GM08714 (cell line): ENCODE measurements at regions not wholly inside any gene's neighbourhood (a gene's known extent, or its start where the extent isn't known, plus 50 kb on each side); places are given as distances from the start of the nearest gene placed in this dataset.

Source experiments
- H3K4me3 ChIP-seq: fragments of 200-500 bp; sonication (Bioruptor generic); 2 replicates; pipeline ENCODE4 v1.5.1; 2014; ENCODE audit warnings: mild to moderate bottlenecking, low read length, inconsistent platforms
- ZNF274 ChIP-seq: IDR thresholded peaks from 2 replicates; pipeline ENCODE4 v1.6.1; 2012; ENCODE audit warnings: mild to moderate bottlenecking, low read depth, low read length

GRCh38 chr6:8672882-8673281 lies 237.5 kb upstream of the SLC35B3 start:
- no peak overlapping the region for H3K4me3 ChIP-seq
- no peak for TF ChIP-seq ZNF274

GRCh38 chr6:8670792-8671191 lies 235.4 kb upstream of the SLC35B3 start:
- no peak overlapping the region for H3K4me3 ChIP-seq
- no peak for TF ChIP-seq ZNF274

- no peak overlapping the region for H3K4me3 ChIP-seq
- no peak for TF ChIP-seq ZNF274
These were observed 229.4 kb upstream of the SLC35B3 start for GRCh38 chr6:8664700-8665099.

GRCh38 chr6:8664070-8664469 lies 228.7 kb upstream of the SLC35B3 start:
- H3K4me3 ChIP-seq = no peak overlapping the region
- TF ChIP-seq ZNF274 = no peak

- TF ChIP-seq ZNF274 = no peak
- no peak overlapping the region for H3K4me3 ChIP-seq
These were observed 224.3 kb upstream of the SLC35B3 start for GRCh38 chr6:8659404-8660189.

GRCh38 chr6:8658416-8658815 lies 223.1 kb upstream of the SLC35B3 start:
- no peak for TF ChIP-seq ZNF274
- H3K4me3 ChIP-seq = no peak overlapping the region

- TF ChIP-seq ZNF274 = no peak
- no peak overlapping the region for H3K4me3 ChIP-seq
These were observed 222.2 kb upstream of the SLC35B3 start for GRCh38 chr6:8657522-8657921.

GRCh38 chr6:8655670-8656454 lies 220.5 kb upstream of the SLC35B3 start:
- H3K4me3 ChIP-seq = no peak overlapping the region
- TF ChIP-seq ZNF274 = no peak

GRCh38 chr6:8652710-8653109 lies 217.4 kb upstream of the SLC35B3 start:
- TF ChIP-seq ZNF274 = no peak
- H3K4me3 ChIP-seq = no peak overlapping the region

- H3K4me3 ChIP-seq = no peak overlapping the region
- no peak for TF ChIP-seq ZNF274
These were observed 216.7 kb upstream of the SLC35B3 start for GRCh38 chr6:8651998-8652397.

- H3K4me3 ChIP-seq = no peak overlapping the region
- no peak for TF ChIP-seq ZNF274
These were observed 209.9 kb upstream of the SLC35B3 start for GRCh38 chr6:8645212-8645611.

GRCh38 chr6:8644306-8644705 lies 209.0 kb upstream of the SLC35B3 start:
- no peak for TF ChIP-seq ZNF274
- H3K4me3 ChIP-seq = no peak overlapping the region

GRCh38 chr6:8642854-8643253 lies 207.5 kb upstream of the SLC35B3 start:
- no peak overlapping the region for H3K4me3 ChIP-seq
- no peak for TF ChIP-seq ZNF274

GRCh38 chr6:8642131-8642530 lies 206.8 kb upstream of the SLC35B3 start:
- TF ChIP-seq ZNF274 = no peak

More at GRCh38 chr6:8642131-8642530, 206.8 kb upstream of the SLC35B3 start:
- no peak overlapping the region for H3K4me3 ChIP-seq
